IPS-NIHi11 (cell line): ENCODE measurements at regions not wholly inside any gene's neighbourhood (a gene's known extent, or its start where the extent isn't known, plus 50 kb on each side); places are given as distances from the start of the nearest gene placed in this dataset.
A peak's percentile ranks its signal among the peaks of the same experiment; 100 is the strongest.

Experiments
- DNase-seq: peaks from one replicate; pipeline ENCODE4 v3.0.0; 2012; ENCODE audit warnings: mixed read lengths, low spot score

DNA sequence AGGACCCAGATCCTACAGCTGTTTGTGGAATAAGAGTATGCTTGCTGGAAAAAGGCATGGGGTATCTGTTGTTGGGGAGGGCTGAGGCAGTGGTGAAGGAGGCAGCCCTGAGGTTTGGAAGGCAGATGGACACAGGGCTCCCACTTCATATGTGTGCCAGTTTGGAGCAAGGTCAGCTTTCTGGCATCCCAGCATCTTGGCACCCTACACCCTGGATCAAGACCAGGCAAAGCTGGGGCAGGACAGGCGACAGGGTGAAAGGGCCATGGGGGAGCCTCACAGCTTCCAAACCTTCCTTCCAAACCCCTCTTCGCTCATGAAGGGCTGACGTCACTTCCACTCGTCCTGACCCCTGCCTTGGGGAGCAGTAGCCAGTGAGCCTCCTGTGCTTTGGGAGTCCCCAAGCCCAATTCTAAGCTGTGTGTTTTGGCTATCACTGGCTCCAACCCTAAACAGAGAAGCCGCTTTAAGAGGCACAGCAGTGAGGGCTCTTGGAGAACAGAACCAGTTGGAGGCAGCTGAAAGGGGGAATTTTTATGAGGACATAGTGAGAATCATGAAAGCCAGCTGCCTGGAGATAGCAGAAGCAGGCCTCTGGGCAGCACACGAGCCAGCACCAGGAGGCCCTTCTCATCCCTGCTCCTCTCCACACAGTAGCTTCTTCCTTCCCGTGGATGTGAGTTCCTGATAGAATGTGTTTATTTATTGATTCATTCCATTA is 448.6 kb upstream of the CDH4 start:
- DNase-seq = no peak

DNA sequence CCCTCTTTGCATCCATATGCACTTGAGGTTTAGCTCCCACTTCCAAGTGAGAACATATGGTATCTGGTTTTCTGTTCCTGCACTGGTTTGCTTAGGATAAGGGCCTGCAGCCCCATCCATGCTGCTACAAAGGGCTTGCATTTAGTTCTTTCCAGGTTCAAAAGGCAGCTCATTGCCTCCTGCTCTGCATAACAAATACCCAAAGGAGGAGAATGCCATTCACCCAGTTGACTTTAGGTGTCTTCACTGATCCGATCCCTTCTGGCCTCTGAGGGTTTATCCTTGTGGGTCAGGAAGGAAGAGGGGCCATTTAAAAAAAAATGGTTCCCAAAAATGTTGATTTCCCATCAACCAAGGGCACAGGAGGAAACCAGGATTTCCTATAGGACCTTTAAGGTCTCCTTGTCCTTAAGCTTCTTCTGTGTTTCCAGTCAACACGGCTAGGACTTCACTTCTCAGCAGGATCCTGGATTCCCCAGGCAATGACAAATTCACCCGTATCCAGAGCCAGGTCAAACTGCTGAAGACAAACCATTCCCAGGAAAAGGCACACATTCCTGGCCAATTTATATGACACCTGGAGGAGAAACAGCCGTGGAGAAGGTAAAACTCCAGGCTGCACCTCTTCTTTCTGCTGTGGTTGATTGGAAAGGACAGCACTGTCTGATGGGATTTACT is 447.7 kb upstream of the CDH4 start:
- peak; percentile 59 for DNase-seq

GRCh38 chr20:60804918-60805630 is 447.0 kb upstream of the CDH4 start:
- DNase-seq = peak; percentile 49

DNA sequence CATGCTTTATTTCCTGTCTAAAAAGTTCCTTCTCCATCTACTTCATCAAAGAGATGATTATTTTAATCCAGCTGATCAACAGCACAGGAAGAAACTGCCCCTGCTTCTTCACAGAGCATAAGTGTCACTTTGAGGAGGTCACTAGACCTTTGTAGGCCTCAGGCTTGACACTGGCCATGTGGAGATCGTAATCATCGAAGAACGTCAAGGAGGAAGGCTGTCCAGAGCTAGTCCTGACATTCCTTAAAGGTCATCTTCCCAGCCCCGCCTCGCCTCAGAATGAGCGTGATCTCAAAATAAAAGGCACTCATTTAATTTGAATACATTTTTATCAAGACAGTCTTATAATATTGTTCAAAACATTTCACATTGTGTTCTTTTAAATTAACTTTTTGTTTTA is 445.7 kb upstream of the CDH4 start:
- DNase-seq = no peak

- DNase-seq = no peak
Observed at GRCh38 chr20:60806824-60807223, 445.2 kb upstream of the CDH4 start.

- no peak for DNase-seq
Observed at GRCh38 chr20:60808003-60808672, 443.9 kb upstream of the CDH4 start.

GRCh38 chr20:60808701-60809100 is 443.4 kb upstream of the CDH4 start:
- no peak for DNase-seq

DNA sequence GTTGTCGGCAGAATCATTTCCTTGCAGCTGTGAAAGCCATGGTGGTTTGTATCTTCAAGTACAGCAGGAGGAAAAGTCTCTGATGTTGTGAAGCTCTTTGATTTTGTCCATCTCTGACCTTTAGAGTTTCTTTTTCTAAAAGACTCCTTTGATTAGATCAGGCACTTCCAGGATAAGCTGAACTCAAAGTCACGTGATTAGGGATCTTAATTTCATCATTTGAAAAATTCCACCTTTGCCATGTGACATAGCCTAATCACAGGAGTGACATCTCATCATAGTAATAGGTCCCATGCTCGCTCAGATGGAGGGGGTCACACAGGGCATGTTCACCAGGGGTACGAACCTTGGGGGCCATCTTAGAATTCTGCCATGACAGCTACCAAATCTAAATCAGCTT is 441.5 kb upstream of the CDH4 start:
- DNase-seq = no peak

GRCh38 chr20:60812561-60812960 is 439.5 kb upstream of the CDH4 start:
- no peak for DNase-seq

- DNase-seq = no peak
Observed at GRCh38 chr20:60813066-60813465, 439.0 kb upstream of the CDH4 start.

GRCh38 chr20:60815656-60816055 is 436.4 kb upstream of the CDH4 start:
- DNase-seq = no peak

GRCh38 chr20:60816901-60817300 is 435.2 kb upstream of the CDH4 start:
- no peak for DNase-seq

- DNase-seq = no peak
Observed at GRCh38 chr20:60817891-60818290, 434.2 kb upstream of the CDH4 start.

- no peak for DNase-seq
Observed at GRCh38 chr20:60819511-60819910, 432.6 kb upstream of the CDH4 start.

DNA sequence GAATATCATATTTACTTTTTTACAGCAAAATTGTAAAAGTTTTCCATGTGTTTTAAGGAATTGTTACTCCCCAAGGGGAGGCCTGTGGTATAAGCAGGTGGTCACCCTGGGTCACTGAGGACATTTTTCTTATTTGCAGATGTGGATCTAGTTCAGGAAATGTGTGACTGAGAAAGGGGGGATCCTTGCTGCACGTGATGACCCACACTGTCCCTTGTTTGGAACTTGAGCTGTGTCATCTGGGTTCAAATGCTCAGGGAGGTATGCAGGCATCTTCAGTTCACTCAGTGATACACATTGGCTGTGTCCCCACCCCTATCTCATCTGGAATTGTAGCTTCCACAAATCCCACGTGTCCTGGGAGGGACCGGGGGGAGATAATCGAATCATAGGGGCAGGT is 431.9 kb upstream of the CDH4 start:
- no peak for DNase-seq

GRCh38 chr20:60820918-60821317 is 431.1 kb upstream of the CDH4 start:
- DNase-seq = no peak

DNA sequence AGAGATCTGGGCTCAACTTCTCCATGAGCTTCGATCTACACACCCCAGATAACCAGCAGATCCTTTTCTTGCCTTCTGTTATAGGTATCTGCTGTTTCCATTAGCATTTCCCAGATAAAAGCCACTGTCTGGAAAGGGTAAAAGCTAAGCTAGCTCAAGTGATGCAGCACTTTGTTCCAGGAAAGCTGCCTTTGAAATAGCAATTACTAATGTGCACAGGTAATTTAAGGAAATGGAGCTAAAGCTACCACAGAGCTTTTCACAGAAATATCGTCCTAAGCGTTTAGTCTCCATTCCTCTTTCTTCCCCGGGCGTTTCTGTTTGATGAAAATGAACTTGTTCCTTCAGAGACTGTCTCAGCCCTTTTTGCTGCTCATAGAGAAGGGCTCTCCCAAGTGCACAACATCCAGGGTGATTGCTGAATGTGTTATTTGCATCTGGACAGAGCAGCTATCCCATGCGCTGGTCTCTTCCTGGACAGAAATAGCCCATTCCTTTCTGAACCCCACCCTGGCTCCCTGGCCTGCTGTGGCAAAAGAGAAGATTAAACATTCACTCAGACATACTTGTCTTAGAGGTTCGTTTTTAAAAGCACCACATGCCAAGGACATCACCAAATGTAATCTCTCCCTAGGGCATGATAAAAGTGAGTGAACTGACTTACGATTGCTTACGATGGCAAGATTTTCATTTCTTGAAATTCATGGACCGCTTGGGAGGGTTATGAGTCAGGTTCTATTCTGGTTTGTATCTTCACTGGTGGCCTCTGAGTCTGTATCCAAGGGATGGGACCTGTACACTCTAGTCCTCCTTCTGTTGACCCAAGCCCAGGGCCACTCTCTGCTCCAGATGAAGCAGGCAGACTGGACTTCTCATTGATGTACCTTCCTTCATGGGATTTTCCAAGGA is 429.1 kb upstream of the CDH4 start:
- DNase-seq = no peak

DNA sequence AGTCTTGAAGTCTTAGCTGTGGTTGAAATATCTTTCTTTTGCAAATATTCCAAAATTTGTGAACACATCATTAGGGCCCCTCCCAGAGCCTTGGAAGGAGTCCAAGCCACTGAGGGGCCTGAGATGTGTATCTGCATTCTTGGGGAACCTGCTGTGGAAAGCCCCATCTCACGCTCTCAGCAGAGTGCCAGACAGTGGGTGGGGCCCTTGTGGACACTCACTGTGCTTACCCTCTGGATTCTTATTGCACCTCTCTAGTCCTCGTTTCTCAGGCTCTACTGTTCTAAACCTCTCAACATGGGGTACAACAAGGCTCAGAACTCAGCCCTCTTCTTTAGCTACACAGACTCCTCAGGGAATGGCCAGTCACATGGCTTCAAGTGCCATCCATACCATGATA is 416.2 kb upstream of the CDH4 start:
- no peak for DNase-seq

GRCh38 chr20:60837173-60837770 is 414.8 kb upstream of the CDH4 start:
- no peak for DNase-seq

- no peak for DNase-seq
Observed at GRCh38 chr20:60838297-60838696, 413.8 kb upstream of the CDH4 start.

DNA sequence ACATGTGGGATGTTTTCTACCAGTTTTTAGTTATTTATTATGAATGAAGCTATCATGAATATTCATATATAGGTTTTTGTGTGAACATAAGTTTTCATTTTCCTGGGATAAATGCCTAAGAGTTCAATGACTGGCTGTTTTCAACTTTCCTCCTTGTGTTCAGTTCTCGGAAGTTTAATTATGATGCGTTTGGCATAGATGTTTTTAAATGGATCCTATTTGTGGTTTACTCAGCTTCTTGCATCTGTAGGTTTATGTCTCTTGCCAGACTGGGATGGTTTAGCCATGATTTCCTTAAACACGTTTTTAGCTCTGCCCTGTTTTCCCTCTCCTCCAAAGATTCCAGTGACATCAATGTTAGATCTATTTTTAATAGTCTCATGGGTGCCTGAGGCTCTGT is 411.1 kb upstream of the CDH4 start:
- DNase-seq = no peak
